ENCODE measurements at regions not wholly inside any gene's neighbourhood (a gene's known extent, or its start where the extent isn't known, plus 50 kb on each side); places are given as distances from the start of the nearest gene placed in this dataset.
"Not testable (repeated sequence)": the region's sequence is repeated elsewhere in the genome, so short reads cannot be mapped to it uniquely, and the experiment has no call there.

- no peak for DNase-seq
These were observed 98.9 kb upstream of the MAPRE2 start for GRCh38 chr18:34942276-34942675.

DNA sequence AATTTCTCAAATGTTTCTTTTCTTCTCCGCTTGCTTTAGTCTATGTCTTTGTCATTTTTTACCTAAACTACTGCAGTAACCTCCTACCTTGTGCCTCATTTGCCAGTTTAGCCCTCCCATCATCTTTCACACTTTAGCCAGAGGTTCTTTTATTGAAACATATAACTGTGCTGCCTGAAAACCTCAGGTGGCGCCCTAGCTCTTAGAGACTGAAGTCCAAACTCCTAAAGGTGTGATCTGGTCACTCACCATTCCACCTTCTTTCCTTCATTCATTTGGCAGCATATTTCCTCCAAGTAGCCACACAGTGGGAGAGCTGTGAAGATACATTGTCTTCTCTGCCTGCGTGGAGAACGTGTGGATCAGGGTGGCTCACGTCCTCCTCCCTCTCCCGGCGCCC is 98.2 kb upstream of the MAPRE2 start:
- no peak for DNase-seq

DNA sequence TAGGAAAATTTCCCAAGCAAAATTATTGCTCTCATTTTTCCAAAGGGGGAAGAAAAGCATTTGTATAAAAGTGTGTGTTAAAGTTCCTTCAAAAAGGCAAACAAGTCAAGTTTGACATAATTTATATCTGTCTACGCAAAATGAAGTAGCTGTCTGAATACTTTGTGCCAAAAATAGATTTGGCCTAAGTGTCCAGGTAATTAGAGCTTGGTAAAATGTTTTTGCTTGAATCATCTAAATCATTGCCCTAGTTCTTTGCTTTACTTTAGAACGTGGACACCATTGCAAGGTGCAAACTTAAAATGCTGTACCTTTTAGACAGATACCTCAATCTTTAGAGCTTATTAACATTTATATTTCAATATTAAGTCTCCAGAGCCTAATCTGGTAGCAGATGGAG is 97.6 kb upstream of the MAPRE2 start:
- DNase-seq: no peak

DNA sequence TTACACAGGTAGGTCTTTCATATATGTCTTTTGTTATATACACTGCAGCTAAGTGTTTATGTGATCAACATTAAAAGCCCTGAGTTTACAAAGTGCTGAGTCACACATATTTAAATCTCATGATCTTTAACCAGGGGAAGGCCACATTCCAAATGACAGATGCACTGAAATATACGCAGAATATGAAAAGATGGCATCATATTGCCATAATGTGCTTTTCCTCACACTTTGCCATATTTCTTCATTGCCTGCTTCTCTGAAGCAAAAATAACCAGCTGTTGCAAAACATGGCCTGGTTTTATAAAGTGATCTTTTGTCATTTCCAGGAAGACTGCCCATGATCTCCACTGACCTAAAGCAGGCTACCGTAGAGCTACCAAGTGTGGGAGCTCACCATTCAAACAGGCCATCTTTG is 93.5 kb upstream of the MAPRE2 start:
- no peak for DNase-seq

DNA sequence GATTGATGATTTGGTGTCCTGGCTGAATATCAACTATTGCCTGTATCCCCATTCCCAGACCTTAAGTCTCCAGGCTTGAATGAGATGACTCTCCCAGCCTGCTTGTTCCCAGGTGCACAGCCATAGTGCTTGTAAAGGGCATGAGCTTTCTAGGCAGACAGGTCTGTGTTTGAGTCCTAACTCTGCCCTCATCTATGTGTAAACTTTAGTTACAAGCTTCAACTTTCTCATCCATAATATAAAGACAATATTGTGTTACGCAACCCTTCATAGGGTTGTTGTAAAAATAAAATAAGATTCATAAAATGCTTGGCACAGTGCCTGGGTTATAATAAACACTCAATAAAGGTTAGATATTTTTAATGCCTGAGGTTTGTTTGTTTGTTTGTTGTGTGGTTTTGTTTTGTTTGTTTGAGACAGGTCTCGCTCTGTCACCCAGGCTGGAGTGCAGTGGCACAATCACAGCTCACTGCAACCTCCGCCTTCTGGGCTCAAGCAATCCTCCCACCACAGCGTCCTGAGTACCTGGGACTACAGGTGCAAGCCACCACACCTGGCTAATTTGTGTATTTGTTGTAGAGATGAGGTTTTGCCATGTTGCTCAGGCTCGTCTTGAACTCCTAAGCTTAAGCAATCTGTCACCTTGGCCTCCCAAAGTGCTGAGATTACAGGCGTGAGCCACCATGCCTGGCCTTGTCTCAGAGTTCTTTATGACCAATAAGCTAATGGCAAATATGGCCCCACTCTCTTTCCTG is 89.4 kb upstream of the MAPRE2 start:
- DNase-seq: no peak

GRCh38 chr18:34953212-34953611 is 88.0 kb upstream of the MAPRE2 start:
- no peak for DNase-seq

DNA sequence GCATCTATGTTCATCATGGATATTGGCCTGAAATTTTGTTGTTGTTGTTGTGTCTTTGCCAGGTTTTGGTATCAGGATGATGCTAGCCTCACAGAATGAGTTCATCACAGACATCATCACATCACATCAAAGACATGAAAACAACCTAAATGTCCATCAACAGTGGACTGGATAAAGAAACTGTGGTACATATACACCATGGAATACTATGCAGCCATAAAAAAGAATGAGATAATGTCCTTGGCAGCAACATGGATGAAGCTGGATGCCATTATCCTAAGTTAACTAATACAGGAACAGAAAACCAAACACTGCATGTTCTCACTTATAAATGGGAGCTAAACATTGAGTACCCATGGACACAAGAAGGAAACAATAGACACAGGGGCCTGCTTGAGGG is 85.7 kb upstream of the MAPRE2 start:
- not testable (repeated sequence) for DNase-seq

DNA sequence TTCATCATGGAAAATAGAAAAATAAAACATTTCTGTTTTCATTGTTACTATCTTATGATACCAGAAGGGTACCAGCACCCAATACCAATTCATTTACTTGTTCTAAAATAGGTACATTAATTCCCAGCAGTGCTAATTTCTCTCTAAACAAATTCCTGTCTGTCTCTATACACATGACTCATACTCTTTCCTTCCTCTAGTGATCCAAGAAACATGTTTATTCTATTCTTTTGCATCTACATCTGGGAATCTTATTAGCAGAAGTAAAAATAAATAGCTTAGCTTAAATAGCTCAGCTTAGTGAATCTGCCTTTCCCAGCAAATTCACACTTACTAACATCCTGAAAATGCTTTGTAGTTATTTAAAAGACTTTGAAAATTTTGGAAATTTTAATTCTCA is 84.5 kb upstream of the MAPRE2 start:
- DNase-seq: no peak

DNA sequence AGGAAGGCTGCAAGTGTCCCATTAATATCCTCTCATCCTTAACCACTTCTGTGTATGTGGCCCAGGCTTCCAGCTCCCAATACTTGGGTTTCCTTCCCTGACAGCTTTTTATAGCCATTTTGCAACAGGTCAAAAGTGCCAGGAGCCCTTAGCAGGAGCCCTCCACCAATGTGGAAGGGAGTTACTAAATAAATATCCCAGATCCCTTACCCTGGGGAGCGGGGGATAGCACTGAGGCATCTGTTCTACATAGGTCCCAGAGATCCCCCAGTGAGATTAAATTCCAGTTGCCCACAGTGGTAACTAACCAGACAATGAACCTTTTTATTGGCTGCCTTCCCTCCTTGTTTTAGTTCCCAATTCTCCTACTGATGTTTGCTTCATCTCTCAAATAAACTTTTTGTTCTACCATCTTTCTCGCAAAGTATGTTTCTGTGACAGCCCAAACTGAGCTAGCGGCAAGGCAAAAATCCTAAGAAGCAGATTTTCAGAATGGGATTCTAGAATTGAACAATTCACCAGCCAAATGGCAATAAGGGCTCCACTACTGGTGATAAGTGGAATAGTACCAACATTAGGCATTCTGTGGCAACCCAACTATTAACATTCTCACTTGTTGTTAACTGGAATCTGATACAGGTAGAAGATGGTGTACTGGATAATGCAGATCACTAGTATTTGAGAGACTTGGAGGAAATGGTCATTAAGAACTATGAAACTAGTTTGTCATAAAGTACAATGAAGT is 83.9 kb upstream of the MAPRE2 start:
- no peak for DNase-seq

DNA sequence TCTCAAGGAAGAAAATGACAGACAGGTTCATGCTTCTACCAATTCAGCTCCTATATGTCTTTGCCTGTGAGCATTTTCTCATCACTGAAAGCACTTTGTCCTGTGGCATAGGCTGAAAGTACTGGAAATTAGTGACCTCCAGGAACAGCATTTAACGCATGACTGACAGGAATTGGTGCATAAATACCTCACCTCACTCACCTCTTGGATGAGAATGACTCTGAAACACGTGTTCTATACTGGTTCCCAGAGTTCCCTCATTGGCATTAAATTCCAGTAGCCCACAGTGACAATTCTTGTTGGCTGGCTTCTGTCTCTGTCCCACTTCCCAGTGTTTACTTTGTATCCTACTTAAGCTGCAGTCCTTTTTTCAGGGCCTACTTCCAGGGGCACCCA is 83.4 kb upstream of the MAPRE2 start:
- no peak for DNase-seq

DNA sequence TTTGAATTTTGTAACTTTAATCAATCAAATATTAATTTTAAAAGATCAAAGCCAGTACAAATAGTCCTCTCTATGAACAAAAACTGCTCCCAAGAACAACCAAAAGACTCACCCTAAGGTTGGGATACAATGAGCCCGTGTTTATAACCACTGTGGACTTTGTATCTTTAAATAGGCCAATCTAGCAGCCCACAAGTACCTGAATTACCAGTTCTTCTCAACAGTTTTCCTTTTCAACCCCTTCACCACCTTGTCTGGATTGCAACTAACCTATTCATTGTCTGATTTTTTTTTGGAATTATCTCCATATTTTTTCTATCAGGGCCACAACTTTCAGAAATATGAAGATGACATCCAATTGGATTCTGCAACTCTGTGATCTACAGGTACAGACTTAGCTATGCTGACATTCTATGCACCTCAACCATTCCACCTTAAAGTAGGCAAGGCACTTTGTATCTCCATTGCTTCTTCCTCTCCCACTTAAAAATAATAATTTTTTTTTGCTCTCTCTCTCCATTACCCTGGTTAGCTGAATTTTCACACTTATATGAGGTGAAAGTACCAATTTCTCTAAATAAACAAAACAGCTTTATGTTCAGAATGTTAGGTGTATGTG is 81.9 kb upstream of the MAPRE2 start:
- DNase-seq: no peak

GRCh38 chr18:34959989-34960388 is 81.2 kb upstream of the MAPRE2 start:
- no peak for DNase-seq

- no peak for DNase-seq
These were observed 76.1 kb upstream of the MAPRE2 start for GRCh38 chr18:34965108-34965507.

DNA sequence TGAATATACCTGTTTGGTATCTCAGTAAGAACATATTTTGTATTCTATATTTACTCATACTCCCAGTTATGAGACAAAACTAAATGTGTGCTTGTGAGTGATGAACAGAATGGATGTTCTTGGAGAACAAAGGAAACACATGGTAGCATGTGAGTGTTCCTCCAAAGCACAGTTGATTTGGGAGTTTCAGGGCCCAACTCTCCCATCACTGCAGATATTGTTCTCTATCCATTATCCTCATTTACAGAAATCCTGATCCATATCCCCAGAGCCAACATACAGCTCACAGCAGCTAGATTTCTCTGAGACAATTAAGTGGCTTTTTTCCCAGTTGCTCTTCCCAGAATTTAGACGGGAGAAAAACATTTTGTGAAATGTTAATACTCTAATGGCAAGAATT is 75.6 kb upstream of the MAPRE2 start:
- no peak for DNase-seq

GRCh38 chr18:34970106-34970505 is 71.1 kb upstream of the MAPRE2 start:
- DNase-seq: no peak

DNA sequence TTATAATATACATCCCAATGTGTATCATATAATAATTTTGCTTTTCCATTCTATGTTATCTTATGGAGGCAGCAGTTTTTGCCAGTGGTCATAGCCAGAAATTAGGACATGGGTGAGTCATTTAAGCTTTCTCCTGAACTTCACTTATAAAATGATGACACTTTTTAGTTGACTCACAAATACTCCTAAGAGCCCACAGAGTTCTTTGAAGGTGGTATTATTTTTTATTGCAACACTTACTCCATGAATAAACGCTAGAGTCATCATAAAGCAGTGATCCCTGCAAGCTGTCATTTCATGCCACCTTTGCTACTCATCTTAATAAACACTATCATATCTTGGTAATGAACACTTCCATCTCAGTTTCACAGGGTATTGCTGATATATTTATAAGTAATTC is 69.9 kb upstream of the MAPRE2 start:
- no peak for DNase-seq

GRCh38 chr18:34972765-34973414 is 68.3 kb upstream of the MAPRE2 start:
- DNase-seq: no peak

DNA sequence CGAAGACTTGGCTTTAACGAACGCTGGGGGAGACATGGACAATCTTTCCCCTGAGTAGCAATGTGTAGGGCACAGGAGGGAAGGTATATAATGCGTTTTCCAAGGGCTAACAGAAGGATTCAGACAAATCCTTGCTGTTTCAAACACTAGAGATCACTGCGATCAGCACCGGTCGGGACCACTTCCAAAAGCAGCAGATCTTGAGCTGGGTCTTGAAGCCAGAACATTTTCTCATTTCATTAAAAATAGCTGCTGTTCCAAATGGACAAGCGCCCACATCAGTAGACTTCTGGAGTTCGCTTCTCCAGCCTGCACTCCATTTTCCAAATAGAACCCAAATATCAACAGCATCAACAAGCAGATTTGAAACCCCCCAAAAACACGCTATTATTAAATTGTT is 65.1 kb upstream of the MAPRE2 start:
- DNase-seq: no peak

DNA sequence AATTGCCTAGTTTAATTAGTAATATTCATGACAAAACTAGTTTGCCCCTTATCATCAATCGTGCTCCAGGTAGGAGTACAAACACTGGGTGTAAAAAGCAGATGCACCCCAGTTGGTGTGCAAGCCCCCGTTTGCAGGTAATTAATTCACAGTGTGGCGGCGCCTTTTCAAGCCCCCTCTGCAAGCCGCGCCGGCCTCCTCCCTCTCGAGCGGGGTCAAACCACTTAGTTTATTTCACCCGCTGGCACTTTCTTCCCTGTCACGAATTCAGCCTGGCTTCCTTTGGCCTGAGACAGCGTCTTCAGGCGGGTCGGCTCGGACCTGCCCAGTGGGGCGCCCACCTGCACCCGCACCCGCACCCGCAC is 64.7 kb upstream of the MAPRE2 start:
- DNase-seq: no peak

DNA sequence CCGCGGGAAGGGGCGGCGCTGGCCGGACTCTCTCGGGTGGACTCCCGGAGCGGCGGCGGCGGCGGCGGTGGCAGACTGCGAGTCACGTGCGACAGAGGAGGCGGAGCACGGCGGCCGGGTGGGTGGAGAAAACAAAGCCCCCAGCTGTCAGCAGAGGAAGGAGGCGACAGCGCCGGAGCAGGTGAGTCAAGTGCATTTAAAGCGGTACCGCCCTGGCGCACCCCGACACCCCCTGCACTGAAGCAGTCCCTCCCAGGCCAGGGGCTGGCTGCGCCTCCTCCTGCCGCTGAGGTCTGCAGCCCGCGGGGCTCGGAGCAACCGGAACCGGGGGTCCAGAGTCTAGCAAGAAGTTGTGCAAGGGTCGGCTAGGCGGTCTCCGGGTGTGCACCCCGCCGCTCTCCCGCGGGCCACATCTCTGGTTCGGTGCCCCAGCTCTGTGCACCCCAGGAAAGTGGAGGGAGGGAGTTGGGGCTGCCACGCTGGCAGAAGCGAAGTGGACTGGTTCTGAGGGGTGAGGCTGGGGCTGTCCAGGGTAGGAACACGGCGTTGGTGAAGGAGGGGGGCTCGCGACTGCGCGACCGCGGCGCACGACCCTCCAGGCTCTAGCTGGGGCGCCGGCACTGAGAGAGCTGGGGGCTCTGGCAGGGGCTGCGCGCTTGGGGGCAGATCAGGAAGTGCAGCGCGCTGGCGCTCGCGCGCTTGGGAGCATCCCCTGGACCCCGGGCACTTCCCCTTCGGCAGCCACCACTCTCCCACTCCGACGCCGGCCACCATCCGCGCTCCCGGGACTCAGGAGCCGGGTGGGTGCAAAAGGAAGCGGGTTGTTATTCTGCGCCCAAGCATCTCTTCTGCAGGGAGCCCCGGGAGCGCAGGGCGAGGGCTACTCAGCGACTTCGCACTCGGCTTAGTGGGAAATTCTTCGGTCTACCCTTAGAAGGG is 64.0 kb upstream of the MAPRE2 start:
- peak; percentile 73 to 77 for DNase-seq

- DNase-seq: peak; percentile 21 to 39
These were observed 63.2 kb upstream of the MAPRE2 start for GRCh38 chr18:34977838-34978532.

- no peak for DNase-seq
These were observed 62.7 kb upstream of the MAPRE2 start for GRCh38 chr18:34978533-34978893.

Measured in CD4-positive, alpha-beta T cell treated with Interleukin-1 beta for 1 hour (primary cell).